ENCODE measurements at regions not wholly inside any gene's neighbourhood (a gene's known extent, or its start where the extent isn't known, plus 50 kb on each side); places are given as distances from the start of the nearest gene placed in this dataset.

GRCh38 chr10:61153771-61154170 lies 209.8 kb upstream of the RHOBTB1 start:
- no peaks in the 10 kb centered on the region for H3K27me3 ChIP-seq (ENCODE audit: control insufficient read depth in 3 of 3, insufficient read depth in 3 of 3, low read length in 3 of 3)
- H3K27ac ChIP-seq (ENCODE audit: low read depth in 1 of 3, low read length in 2 of 3), result no peak overlapping the region
- no peak for FAIRE-seq
- no peak overlapping the region for H3K4me3 ChIP-seq (ENCODE audit: low read depth in 1 of 3, low read length in 3 of 3)
- no peaks in the 10 kb centered on the region for H3K36me3 ChIP-seq (ENCODE audit: control insufficient read depth in 3 of 3, insufficient read depth in 2 of 3, low read depth in 1 of 3, low read length in 3 of 3)
- no peaks in the 10 kb centered on the region for H3K4me1 ChIP-seq (ENCODE audit: control insufficient read depth in 3 of 3, insufficient read depth in 2 of 3, low read depth in 1 of 3, low read length in 2 of 3)
- DNase-seq, result no peak
- WGBS, 3 donors, result 67 to 88% (median 72%) methylated on average over 3 of the region's 3 CpGs
- H3K9me3 ChIP-seq (ENCODE audit: control insufficient read depth in 2 of 2, insufficient read depth in 1 of 2, low read depth in 1 of 2, low read length in 1 of 2), result no peaks in the 10 kb centered on the region

DNA sequence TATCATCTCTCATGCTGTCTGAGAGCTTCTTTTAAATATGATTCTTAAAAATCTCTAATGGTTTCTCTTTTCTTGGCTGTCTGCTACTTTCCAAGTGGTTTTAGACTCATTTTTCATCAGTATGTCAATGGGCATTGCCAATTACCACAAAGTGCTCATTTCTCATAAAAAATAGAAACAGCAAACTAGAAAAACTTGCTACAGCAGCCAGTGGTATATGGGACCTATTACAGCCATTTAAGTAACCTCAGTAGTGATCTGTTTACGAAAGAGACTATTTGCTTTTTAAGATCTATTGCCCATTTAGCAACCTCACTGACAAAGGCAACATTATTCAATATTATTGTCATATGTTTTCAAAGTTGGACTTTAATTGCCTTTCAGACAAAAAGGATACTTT lies 207.1 kb upstream of the RHOBTB1 start:
- no peak for FAIRE-seq
- DNase-seq, result no peak
- Histone ChIP-seq H3K9me3 (ENCODE audit: control insufficient read depth in 2 of 2, insufficient read depth in 1 of 2, low read depth in 1 of 2, low read length in 1 of 2) (no peaks in the 10 kb centered on the region), H3K36me3 (ENCODE audit: control insufficient read depth in 3 of 3, insufficient read depth in 2 of 3, low read depth in 1 of 3, low read length in 3 of 3) (no peaks in the 10 kb centered on the region), H3K4me1 (ENCODE audit: control insufficient read depth in 3 of 3, insufficient read depth in 2 of 3, low read depth in 1 of 3, low read length in 2 of 3) (no peaks in the 10 kb centered on the region), H3K4me3 (ENCODE audit: low read depth in 1 of 3, low read length in 3 of 3) (no peak overlapping the region), H3K27ac (ENCODE audit: low read depth in 1 of 3, low read length in 2 of 3) (no peak overlapping the region), H3K27me3 (ENCODE audit: control insufficient read depth in 3 of 3, insufficient read depth in 3 of 3, low read length in 3 of 3) (no peaks in the 10 kb centered on the region)
- 77 to 90% (median 87%) methylated on average over 1 of the region's 1 CpG for WGBS, 3 donors

DNA sequence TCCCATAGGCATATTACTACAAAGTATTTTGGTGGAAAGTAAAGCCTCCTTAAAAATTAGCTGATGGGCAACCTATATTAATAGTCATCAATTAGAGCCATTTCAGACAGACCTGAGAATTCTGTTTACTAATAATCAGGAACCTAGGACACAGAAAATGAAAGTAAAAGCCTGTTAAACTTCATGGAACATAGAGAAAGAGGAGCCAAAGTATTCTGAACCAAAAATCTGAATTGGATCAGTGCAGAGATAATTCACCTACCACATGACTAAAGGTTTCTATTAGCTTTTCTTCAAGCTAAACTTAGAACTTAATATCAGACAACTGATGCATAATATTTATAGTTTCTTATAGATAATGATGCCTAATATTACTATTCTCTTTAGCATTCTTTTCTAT lies 204.5 kb upstream of the RHOBTB1 start:
- no peak overlapping the region for H3K27ac ChIP-seq (ENCODE audit: low read depth in 1 of 3, low read length in 2 of 3)
- no peaks in the 10 kb centered on the region for H3K9me3 ChIP-seq (ENCODE audit: control insufficient read depth in 2 of 2, insufficient read depth in 1 of 2, low read depth in 1 of 2, low read length in 1 of 2)
- no peak overlapping the region for H3K4me3 ChIP-seq (ENCODE audit: low read depth in 1 of 3, low read length in 3 of 3)
- DNase-seq (no peak), FAIRE-seq (no peak)
- H3K36me3 ChIP-seq (ENCODE audit: control insufficient read depth in 3 of 3, insufficient read depth in 2 of 3, low read depth in 1 of 3, low read length in 3 of 3), result no peaks in the 10 kb centered on the region
- no peaks in the 10 kb centered on the region for H3K27me3 ChIP-seq (ENCODE audit: control insufficient read depth in 3 of 3, insufficient read depth in 3 of 3, low read length in 3 of 3)
- H3K4me1 ChIP-seq (ENCODE audit: control insufficient read depth in 3 of 3, insufficient read depth in 2 of 3, low read depth in 1 of 3, low read length in 2 of 3), result no peaks in the 10 kb centered on the region

GRCh38 chr10:61142987-61143386 lies 199.0 kb upstream of the RHOBTB1 start:
- no peak overlapping the region for H3K27ac ChIP-seq (ENCODE audit: low read depth in 1 of 3, low read length in 2 of 3)
- H3K27me3 ChIP-seq (ENCODE audit: control insufficient read depth in 3 of 3, insufficient read depth in 3 of 3, low read length in 3 of 3), result no peaks in the 10 kb centered on the region
- WGBS, 3 donors, result 57 to 80% (median 75%) methylated on average over 1 of the region's 1 CpG
- no peaks in the 10 kb centered on the region for H3K36me3 ChIP-seq (ENCODE audit: control insufficient read depth in 3 of 3, insufficient read depth in 2 of 3, low read depth in 1 of 3, low read length in 3 of 3)
- no peak overlapping the region for H3K4me3 ChIP-seq (ENCODE audit: low read depth in 1 of 3, low read length in 3 of 3)
- no peaks in the 10 kb centered on the region for H3K9me3 ChIP-seq (ENCODE audit: control insufficient read depth in 2 of 2, insufficient read depth in 1 of 2, low read depth in 1 of 2, low read length in 1 of 2)
- DNase-seq (no peak), FAIRE-seq (no peak)
- H3K4me1 ChIP-seq (ENCODE audit: control insufficient read depth in 3 of 3, insufficient read depth in 2 of 3, low read depth in 1 of 3, low read length in 2 of 3), result no peaks in the 10 kb centered on the region

- Histone ChIP-seq H3K9me3 (ENCODE audit: control insufficient read depth in 2 of 2, insufficient read depth in 1 of 2, low read depth in 1 of 2, low read length in 1 of 2) (no peaks in the 10 kb centered on the region), H3K4me3 (ENCODE audit: low read depth in 1 of 3, low read length in 3 of 3) (no peak overlapping the region), H3K36me3 (ENCODE audit: control insufficient read depth in 3 of 3, insufficient read depth in 2 of 3, low read depth in 1 of 3, low read length in 3 of 3) (no peaks in the 10 kb centered on the region), H3K27ac (ENCODE audit: low read depth in 1 of 3, low read length in 2 of 3) (no peak overlapping the region), H3K4me1 (ENCODE audit: control insufficient read depth in 3 of 3, insufficient read depth in 2 of 3, low read depth in 1 of 3, low read length in 2 of 3) (no peaks in the 10 kb centered on the region), H3K27me3 (ENCODE audit: control insufficient read depth in 3 of 3, insufficient read depth in 3 of 3, low read length in 3 of 3) (no peaks in the 10 kb centered on the region)
- DNase-seq (peak; percentile 51 to 72), FAIRE-seq (no peak)
- 14 to 26% (median 21%) methylated on average over 7 of the region's 7 CpGs for WGBS, 3 donors
These were observed 196.9 kb upstream of the RHOBTB1 start for GRCh38 chr10:61140765-61141392.

GRCh38 chr10:61139592-61139953 lies 195.6 kb upstream of the RHOBTB1 start:
- Histone ChIP-seq H3K27ac (ENCODE audit: low read depth in 1 of 3, low read length in 2 of 3) (no peak overlapping the region), H3K4me3 (ENCODE audit: low read depth in 1 of 3, low read length in 3 of 3) (no peak overlapping the region), H3K9me3 (ENCODE audit: control insufficient read depth in 2 of 2, insufficient read depth in 1 of 2, low read depth in 1 of 2, low read length in 1 of 2) (no peaks in the 10 kb centered on the region), H3K36me3 (ENCODE audit: control insufficient read depth in 3 of 3, insufficient read depth in 2 of 3, low read depth in 1 of 3, low read length in 3 of 3) (no peaks in the 10 kb centered on the region), H3K4me1 (ENCODE audit: control insufficient read depth in 3 of 3, insufficient read depth in 2 of 3, low read depth in 1 of 3, low read length in 2 of 3) (no peaks in the 10 kb centered on the region), H3K27me3 (ENCODE audit: control insufficient read depth in 3 of 3, insufficient read depth in 3 of 3, low read length in 3 of 3) (no peaks in the 10 kb centered on the region)
- DNase-seq, result no peak
- 73 to 84% (median 76%) methylated on average over 4 of the region's 4 CpGs for WGBS, 3 donors
- no peak for FAIRE-seq

- H3K4me1 ChIP-seq (ENCODE audit: control insufficient read depth in 3 of 3, insufficient read depth in 2 of 3, low read depth in 1 of 3, low read length in 2 of 3), result no peaks in the 10 kb centered on the region
- H3K9me3 ChIP-seq (ENCODE audit: control insufficient read depth in 2 of 2, insufficient read depth in 1 of 2, low read depth in 1 of 2, low read length in 1 of 2), result no peaks in the 10 kb centered on the region
- no peak overlapping the region for H3K4me3 ChIP-seq (ENCODE audit: low read depth in 1 of 3, low read length in 3 of 3)
- DNase-seq, result no peak
- H3K27ac ChIP-seq (ENCODE audit: low read depth in 1 of 3, low read length in 2 of 3), result no peak overlapping the region
- H3K27me3 ChIP-seq (ENCODE audit: control insufficient read depth in 3 of 3, insufficient read depth in 3 of 3, low read length in 3 of 3), result no peaks in the 10 kb centered on the region
- no peak for FAIRE-seq
- no peaks in the 10 kb centered on the region for H3K36me3 ChIP-seq (ENCODE audit: control insufficient read depth in 3 of 3, insufficient read depth in 2 of 3, low read depth in 1 of 3, low read length in 3 of 3)
- 81 to 91% (median 83%) methylated on average over 5 of the region's 5 CpGs for WGBS, 3 donors
These were observed 195.0 kb upstream of the RHOBTB1 start for GRCh38 chr10:61138708-61139591.

DNA sequence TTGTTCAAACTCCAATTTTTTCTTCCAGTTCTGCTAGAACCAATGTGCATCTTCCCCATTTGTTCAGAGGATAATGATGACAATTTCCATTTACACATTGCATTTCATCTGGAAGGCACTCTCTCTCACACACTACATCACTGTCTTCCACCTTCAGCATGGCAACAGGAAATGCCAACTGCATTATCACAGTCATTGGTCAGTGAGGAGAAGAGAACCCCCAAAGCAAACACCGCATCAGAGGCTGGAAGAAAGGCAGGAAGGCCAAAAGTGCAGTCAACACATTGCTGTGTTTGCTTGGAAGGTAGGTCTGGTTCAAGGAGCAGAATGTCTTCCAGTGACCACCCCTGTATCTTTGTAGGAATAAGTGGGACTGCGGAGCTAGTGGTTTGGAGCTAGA lies 192.2 kb upstream of the RHOBTB1 start:
- no peaks in the 10 kb centered on the region for H3K9me3 ChIP-seq (ENCODE audit: control insufficient read depth in 2 of 2, insufficient read depth in 1 of 2, low read depth in 1 of 2, low read length in 1 of 2)
- no peaks in the 10 kb centered on the region for H3K4me1 ChIP-seq (ENCODE audit: control insufficient read depth in 3 of 3, insufficient read depth in 2 of 3, low read depth in 1 of 3, low read length in 2 of 3)
- no peaks in the 10 kb centered on the region for H3K36me3 ChIP-seq (ENCODE audit: control insufficient read depth in 3 of 3, insufficient read depth in 2 of 3, low read depth in 1 of 3, low read length in 3 of 3)
- H3K27ac ChIP-seq (ENCODE audit: low read depth in 1 of 3, low read length in 2 of 3), result no peak overlapping the region
- WGBS, 3 donors, result 90 to 93% (median 92%) methylated on average over 2 of the region's 2 CpGs
- FAIRE-seq (no peak), DNase-seq (no peak)
- H3K27me3 ChIP-seq (ENCODE audit: control insufficient read depth in 3 of 3, insufficient read depth in 3 of 3, low read length in 3 of 3), result no peaks in the 10 kb centered on the region
- no peak overlapping the region for H3K4me3 ChIP-seq (ENCODE audit: low read depth in 1 of 3, low read length in 3 of 3)

All from small intestine (tissue), 7 donors.